Mucosa of gallbladder (tissue), 1 donor: ENCODE measurements at regions not wholly inside any gene's neighbourhood (a gene's known extent, or its start where the extent isn't known, plus 50 kb on each side); places are given as distances from the start of the nearest gene placed in this dataset.
"Not testable (repeated sequence)": the region's sequence is repeated elsewhere in the genome, so short reads cannot be mapped to it uniquely, and the experiment has no call there.

Experiments used
- DNase-seq: peaks from one replicate; pipeline ENCODE4 v3.0.0-alpha.2; 2020; ENCODE audit warnings: low spot score
- donor health status: DM: no; HTN: no; CAD: no.

DNA sequence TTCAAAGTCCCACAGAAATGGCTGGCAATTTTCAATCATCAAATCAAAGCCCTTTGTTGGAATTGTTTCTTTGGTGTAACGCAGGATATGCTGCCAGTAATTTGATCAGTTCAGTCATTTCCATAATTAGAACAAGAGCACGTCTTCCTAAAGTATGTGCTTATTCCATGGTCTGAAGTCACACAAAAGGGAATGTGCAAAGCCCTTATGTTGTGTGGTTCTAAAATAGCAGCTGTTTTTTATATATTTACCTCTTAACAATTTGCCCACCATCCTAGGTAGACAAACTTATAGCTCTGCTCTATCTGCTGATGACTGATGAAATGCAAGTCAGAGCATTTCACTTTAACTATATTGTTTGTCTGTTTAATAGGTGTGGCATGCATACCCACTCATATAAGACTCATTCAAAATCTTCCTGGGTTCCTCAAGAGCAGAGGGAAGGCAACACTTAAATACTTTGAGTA is 176.1 kb upstream of the SLC38A2 start:
- no peak for DNase-seq

DNA sequence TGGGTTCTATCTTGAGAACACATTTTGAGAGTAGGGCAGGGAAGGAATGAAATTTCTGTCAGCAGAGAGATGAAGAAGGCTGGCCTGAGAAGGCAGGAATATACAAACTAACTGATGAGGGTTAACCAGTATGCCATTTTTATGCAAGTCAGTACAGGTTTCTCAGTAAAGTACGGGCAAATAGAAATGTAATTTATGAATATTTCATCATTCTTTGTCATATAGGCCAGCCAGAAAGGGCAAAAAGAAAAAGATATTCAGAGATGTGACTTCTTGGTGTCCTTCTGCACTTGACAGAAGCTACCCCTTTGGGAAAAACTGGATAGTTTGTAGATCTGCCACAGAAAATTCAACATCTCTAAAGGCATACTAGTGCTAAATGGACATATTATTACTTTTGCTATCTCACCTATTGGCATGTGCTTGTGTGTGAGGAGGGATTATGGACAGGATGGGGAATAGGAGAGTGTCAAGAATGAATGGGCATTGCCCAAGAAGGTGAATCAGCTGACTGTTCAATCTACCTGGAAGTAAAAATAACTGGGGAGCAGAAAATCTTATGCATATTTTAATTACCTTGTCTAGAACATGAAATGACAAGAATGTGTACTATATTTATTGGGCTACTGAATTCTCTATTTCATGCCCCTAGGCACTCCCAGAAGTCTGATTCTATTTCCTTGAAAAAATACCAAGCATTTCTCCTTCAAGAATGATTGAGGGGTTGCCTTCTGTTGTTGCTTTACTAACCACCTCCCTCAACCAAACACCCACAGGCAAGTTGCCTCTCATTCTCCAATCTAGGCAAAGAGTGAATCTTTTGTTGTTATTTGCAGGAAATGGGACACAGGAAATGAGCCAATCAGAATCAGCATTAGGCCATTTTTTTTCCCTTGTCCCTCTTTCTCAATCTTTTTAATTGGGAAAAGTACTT is 175.1 kb upstream of the SLC38A2 start:
- no peak for DNase-seq

DNA sequence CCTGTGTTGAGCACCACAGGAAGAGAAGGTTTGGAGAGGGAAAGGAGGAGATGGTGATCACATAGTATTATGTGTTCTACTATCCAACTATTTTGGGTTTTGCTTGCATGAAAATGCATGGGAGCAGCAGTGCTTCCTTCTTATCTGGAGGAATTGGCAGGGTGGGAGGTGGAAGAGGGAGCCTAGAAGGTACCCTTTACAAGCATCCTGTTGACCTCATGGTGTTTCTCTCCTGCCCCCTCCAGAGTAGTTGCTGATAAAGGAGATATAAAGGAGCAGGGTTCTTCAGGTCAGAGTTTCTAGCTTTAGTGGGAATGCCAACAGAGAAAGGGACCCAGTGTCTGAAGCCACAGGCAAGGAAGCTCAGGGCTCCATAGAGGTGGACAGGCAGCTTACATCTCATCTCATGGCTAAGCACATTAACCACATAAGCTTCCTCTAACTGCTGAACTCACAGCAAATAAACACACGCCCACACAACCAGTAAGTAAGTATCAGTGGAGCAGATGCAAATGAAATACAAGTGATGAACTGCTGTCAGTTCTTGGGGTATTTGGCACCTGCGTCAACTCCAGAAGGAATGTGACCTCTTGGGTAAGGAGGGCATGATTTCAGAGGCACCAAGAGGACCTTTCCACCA is 174.2 kb upstream of the SLC38A2 start:
- DNase-seq: no peak

DNA sequence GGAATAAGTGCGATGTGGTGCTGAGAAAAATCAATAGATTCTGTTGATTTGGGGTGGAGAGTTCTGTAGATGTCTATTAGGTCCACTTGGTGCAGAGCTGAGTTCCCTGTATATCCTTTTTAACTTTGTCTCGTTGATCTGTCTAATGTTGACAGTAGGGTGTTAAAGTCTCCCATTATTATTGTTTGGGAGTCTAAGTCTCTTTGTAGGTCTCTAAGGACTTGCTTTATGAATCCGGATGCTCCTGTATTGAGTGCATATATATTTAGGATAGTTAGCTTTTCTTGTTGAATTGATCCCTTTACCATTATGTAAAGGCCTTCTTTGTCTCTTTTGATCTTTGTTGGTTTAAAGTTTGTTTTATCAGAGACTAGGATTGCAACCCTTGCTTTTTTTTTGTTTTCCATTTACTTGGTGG is 170.8 kb upstream of the SLC38A2 start:
- not testable (repeated sequence) for DNase-seq

DNA sequence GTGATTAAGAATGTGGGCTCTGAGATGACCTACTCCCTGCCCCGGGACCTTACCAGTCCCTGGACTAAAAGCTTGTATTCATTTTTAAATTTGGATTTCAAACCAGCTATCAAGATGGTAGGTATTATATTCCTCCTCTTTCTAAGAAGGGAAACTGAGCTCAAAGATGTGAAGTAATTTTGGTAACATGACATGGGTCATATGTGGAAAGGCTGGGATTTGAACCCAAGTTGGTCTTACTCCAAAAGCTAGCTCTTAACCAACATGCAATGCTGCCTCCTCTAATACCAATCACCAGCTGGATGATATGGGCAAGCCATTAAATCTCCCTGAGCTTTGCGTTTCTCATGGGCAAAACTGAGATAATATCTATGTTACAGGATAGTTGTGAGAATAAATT is 166.4 kb upstream of the SLC38A2 start:
- no peak for DNase-seq

DNA sequence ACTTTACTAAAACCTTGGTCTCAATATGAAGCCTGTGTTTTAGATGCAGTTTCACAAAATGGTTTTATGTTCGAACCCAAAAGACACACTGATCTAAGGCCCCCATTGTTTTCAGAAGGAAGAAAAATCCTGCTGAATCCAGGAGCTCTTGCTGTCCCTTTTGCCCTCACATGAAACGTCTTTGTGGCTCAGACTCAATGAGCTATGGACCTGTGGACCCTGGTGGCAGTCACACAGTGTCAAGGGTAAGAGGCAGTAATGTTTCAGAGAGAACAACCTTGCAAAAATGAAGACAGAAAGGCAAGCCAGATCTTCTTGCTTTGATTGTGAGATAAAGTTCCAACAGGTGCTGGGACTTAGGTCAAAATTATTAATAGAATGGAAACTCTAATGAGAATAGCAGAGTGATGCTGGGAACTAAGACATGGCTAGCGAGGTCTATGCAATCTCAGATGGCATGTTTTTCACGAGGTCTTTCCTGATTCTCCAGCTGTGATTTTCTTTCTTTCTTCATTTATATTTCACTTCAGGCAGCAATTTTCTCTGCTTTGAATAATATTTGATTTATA is 164.9 kb upstream of the SLC38A2 start:
- DNase-seq: no peak

DNA sequence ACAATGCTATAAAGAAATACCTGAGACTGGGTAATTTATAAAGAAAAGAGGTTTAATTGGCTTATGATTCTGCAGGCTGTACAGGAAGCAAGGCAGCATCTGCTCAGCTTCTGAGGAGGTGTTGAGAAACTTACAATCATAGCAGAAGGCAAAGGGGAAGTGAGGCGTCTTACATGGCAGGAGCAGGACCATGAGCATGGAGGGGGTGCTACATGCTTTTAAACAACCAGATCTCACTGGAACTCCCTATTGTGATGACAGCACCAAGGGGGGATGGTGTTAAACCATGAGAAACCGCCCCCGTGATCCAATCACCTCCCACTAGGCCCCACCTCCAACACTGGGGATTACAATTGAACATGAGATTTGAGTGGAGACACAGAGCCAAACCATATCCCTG is 163.7 kb upstream of the SLC38A2 start:
- not testable (repeated sequence) for DNase-seq

DNA sequence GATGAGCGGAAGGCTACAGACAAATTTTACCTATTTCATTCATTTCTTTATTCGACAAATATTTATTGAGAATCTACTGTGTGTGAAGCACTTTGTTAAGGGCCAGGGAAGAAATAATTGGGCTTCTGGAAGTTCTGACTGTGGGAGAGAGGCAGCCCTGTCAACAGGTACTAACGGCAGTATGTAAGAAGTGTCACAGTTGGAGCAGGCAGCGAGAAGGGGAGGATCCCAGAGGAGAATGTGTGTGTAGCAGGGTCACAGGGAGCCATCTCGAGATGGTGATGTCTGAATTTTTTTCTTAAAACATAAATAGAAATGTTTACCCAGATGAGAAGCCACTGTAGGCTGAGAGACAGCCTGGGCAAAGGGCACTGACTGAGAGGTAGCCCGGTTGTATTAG is 163.3 kb upstream of the SLC38A2 start:
- no peak for DNase-seq

DNA sequence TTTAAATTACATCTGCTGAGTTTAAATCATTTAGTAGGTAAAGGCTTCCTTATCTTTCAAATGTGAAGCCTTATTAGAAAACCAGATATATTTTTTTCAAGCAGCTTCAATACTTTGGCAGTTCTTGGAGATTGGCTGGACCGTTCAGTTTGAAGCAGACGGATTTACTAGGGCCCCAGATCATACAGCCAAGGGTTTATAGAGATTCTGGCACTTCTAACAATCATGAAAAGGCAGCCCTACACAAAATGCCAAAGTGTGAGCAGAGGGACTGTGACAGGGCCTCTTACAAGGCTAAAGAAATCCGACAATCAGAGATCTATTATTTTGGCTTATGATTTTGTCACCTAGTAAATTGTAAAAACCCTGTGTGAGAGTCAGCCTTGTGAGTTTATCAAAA is 162.8 kb upstream of the SLC38A2 start:
- DNase-seq: no peak

DNA sequence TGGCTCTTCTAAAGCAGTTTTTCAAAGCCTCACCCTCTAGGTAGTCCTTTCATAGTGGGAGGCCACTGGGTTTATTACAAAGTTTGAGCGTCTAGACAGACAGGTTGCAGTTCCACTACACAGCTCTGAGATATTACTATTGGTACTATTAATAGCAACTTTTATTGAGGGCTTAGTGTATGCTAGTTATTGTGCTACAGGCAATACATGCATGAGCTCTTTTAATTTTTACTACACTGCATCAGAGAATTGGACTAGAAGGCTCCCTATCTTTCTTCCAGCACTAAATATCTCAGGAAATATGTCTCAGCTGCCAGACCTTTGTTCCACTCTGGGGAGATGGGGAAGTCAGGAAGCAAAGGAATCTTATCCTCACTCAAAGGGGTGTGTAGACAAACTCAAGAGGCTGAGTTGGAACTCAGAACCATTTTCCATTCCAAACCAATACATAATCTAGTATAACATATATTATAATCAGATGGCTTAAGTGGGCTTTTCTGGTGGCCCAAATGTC is 161.8 kb upstream of the SLC38A2 start:
- no peak for DNase-seq

DNA sequence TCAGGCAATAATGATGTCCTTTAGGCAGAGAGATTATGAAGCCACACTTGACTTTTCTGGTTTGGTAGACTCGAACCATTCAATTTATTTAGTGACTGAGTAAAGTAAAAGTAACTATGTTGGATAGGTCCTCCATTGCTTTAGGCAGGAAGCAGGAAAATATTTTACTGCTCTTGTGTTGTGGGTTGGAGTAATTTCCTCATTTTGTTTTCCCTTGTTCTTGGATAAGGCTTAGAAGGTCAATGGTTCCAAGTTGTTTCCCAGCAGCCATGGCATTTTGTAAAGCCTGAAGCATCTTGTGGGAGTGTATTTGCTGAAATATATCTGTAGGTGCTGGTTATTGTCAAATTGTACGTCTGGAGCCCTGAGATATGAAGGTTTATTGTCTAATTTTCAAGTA is 161.2 kb upstream of the SLC38A2 start:
- DNase-seq: no peak

DNA sequence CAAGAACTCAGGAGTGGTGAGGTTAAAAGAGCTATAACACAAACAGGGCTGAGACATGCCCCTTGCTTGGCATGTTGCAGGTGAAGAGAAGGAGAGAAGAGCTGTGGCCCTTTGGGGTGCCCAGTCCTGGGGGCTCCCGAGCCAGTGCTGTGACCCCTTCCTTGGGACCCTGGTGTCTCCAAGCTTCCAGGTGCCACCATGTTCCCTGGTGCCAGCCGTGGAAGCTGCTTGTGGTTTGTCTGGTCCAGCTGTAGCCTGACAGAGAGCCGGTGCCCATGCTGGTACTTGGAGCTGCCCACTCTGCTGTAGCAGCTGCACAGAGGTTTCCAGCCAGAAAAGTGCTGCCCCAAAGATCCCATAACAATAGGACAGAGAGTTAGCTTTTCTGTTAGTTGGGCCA is 159.2 kb upstream of the SLC38A2 start:
- DNase-seq: no peak

DNA sequence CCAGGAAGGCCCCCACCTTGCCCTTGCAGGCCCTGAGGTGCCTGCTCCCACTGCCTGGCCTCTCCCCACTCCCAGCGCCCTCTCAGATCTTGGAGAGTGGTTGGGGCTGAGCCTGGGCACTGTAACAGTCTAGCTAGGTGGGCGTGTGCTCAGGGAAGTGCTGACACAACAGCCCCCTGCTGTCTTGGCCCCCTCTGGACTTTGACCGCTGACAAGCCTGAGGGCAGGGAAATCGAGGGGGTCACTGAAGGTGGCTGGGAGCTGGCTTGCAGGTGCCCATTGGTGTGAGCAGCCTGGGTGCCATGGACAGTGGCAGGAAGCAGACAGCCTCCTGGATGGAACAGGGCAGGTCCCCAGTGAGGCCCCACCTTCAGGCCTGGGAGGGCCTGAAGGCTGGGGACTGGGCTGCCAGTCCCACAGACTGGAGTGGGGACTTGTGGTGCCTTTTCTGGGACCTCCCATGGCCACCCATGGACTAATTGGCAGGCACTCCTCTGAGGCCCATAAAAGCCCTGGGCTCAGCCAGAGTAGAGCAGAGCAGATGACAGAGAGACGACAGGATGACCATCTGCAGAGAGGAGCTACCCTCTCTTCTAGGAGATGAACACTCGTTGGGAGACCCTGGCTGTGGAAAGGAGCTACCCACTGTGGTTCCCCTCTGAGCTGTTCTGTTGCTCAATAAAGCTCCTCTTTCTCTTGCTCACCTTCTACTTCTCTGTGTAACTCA is 158.6 kb upstream of the SLC38A2 start:
- DNase-seq: no peak

DNA sequence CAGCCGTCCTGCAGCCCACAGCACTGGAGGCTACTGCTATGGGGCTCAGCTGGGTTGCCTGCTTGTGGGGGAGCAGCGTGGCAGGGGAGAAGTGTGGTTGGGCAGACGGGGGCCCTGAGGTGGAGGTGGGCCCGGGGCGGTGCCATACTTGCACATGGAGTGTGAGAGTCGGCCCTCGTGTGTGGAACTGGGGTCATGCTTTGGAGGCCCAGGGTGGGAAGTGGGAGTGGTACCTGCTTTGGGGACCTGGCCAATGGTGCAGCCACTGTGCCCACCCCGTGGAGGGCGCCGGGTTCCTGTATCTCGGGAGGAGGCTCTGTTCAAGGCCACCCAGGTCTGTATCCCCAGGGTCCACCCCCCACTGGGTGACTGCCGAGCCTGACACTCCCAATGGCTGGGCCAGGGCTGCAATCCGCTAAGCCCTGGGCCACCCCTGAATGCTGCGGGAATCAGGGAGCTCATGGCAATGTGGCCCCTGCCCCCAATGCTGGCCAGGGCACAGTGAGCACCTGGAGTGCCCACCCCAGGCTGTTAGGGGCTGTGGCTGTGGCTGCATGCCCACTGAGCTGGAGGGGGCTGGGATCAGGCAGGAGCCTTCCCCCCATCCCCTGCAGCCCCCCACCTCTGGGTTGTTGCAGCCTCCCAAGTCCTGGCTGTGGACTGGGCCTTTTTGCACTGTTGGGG is 157.9 kb upstream of the SLC38A2 start:
- no peak for DNase-seq

DNA sequence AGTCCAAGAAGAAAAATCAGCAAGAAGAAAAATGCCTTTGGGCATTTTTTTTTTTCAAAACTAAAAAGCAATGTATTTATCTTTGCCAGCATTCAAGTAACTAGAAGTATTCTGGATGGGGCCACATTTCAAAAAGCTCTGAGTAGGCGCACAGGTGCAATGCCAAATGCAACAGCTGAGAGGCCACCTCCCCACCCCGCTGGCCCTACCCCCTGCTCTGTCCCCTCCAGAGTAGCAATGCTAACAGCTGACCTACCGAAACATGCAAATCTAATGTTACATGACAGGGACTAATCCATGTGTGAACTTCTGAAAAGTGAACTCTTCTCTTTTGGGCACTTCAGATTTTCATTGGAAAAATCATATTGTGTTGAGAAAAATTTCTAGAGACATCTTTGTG is 153.7 kb upstream of the SLC38A2 start:
- no peak for DNase-seq

DNA sequence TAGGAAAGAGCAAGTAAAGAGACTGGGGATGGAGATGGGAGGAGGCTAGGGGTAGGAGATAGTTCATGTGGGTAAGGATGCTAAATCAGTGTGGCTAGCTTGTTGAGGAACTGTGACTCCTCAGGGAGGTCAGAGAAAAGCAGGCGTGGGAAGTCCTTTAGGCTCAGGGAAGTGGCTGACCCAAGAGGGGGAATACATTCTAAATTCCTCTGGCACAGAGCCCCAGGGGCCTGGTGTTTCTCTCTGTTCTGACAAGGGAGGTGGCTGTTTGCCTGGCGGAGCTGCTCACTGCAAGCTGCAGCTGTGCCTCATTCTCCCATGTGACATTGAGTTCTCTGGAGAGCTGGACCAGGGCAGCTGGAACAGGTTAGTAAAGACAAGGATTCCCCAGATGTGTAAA is 152.2 kb upstream of the SLC38A2 start:
- peak; percentile 87 for DNase-seq

DNA sequence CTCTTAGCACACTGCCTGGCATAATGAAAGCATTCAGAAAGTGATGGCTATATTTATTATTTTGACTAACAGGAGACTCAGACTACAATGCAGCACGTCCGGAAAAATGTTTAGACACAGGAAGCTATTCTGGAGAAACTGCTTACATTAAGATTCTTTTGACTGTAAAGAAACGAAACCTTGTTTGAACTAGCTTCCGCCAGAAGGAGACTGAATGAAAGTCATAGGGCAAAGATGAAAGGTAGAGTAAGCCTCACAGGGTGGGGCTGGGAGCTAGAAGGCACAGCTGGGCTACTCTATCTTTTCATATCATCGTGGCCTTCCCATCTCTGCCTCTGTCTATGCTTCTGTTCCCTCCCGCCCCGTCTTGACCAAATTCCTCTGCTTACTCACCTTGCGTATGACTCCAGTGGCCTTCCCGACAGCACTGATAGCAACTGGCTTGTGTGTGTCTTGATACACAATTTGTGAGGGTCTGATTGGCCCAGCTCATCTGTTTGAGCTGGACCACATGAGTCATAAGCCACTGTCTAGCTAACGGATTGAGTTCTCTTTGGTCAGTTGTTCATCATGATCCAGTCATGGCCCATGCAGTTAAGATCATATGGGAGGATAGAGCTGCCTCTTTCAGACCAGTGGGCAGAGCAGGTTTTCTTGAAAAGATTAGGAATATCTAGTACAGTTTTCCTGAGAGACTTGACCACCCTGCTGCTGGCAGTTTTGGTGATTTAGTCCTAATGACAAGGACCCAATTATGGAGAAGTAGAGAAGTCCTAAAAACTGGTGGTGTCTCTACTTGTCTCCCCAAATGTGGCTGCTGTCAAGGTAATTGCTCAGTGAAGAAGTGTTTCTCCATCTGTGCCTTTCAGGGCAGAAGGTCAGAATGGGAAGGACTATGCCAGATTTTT is 151.5 kb upstream of the SLC38A2 start:
- DNase-seq: no peak

DNA sequence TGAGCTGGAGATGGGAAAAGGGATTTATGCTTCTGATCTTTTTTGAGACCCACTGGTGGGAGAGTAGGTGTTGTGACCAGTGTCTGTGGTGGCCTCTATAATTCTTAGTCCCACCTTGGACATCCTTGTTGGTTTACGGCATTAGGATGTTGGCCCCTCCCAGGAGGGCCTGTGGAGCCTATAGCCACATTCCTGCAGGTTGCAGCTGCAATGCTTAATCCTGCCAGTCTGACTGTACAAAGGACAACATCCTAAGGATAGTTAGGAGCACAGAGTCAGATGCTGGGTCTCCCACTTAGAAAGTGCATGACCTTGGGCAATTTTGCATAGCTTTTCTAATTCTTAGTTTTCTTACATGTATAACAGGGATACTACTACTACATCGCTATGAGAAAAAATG is 150.9 kb upstream of the SLC38A2 start:
- DNase-seq: no peak

DNA sequence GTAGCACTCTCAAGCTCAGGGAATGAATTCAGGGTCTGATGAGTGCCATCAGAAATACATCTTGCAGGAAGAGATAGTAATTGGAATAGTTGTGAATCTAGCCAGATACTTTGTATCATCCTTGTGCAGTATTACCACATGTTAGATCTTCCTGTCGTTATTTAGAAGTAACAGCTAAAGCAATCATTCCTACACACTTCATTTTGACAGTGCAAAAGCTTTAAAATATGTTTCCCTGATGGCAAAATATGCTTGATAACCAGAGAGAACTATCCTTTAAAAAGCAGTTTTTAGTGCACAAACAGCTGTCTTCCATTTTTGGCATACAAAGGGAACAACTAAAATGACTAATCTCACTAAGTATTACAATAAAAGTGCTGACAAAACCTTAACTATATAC is 149.5 kb upstream of the SLC38A2 start:
- no peak for DNase-seq

DNA sequence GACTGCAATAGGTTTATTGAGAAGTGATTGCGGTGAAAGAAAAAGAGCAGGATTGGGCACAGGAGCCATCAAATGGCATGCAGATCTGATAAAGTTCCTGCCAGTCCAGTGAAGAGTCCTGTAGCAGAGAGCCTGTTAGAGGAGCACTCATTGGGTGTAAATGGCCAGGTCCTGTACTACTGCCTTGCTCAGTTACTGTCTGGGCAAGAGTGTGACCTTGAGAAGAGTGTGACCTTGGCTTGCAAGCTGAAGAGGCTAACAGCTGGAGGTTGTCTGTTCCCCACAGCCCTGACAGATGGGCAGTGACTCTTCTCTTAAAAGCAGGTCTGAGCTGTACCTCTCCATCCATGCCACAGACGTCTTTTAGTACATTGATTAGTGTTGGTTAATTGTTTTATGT is 148.6 kb upstream of the SLC38A2 start:
- DNase-seq: no peak
